CD4-positive, alpha-beta T cell treated with Interleukin-4 for 1 hour (primary cell): ENCODE measurements at regions not wholly inside any gene's neighbourhood (a gene's known extent, or its start where the extent isn't known, plus 50 kb on each side); places are given as distances from the start of the nearest gene placed in this dataset.
"Not testable (repeated sequence)": the region's sequence is repeated elsewhere in the genome, so short reads cannot be mapped to it uniquely, and the experiment has no call there.

Experiments used
- DNase-seq, 2 donors: peaks; one replicate each; pipeline ENCODE4 v3.0.0-alpha.2; 2020 to 2022

- DNase-seq: not testable (repeated sequence)
These were observed 84.4 kb upstream of the ANKRD1 start for GRCh38 chr10:91005276-91005675.

GRCh38 chr10:91006001-91006751 lies 85.3 kb upstream of the ANKRD1 start:
- peak; percentile 61 to 73 for DNase-seq

GRCh38 chr10:91006752-91007346 lies 86.0 kb upstream of the ANKRD1 start:
- peak in 1 of 2 donors; percentile 23 for DNase-seq

GRCh38 chr10:91007655-91008054 lies 86.8 kb upstream of the ANKRD1 start:
- no peak for DNase-seq

- DNase-seq: no peak
These were observed 88.2 kb upstream of the ANKRD1 start for GRCh38 chr10:91009121-91009520.

- DNase-seq: no peak
These were observed 90.1 kb upstream of the ANKRD1 start for GRCh38 chr10:91010952-91011351.

- no peak for DNase-seq
These were observed 91.6 kb upstream of the ANKRD1 start for GRCh38 chr10:91012502-91012901.

GRCh38 chr10:91013985-91014384 lies 93.1 kb upstream of the ANKRD1 start:
- no peak for DNase-seq

- DNase-seq: no peak
These were observed 96.3 kb upstream of the ANKRD1 start for GRCh38 chr10:91017198-91017597.

GRCh38 chr10:91021901-91022300 lies 101.0 kb upstream of the ANKRD1 start:
- DNase-seq: no peak

- no peak for DNase-seq
These were observed 101.5 kb upstream of the ANKRD1 start for GRCh38 chr10:91022390-91022789.

GRCh38 chr10:91022924-91023699 lies 102.2 kb upstream of the ANKRD1 start:
- DNase-seq: no peak

- DNase-seq: no peak
These were observed 103.0 kb upstream of the ANKRD1 start for GRCh38 chr10:91023700-91024398.

GRCh38 chr10:91024541-91024940 lies 103.7 kb upstream of the ANKRD1 start:
- DNase-seq: no peak

GRCh38 chr10:91032611-91033206 lies 111.8 kb upstream of the ANKRD1 start:
- no peak for DNase-seq

- DNase-seq: no peak
These were observed 112.5 kb upstream of the ANKRD1 start for GRCh38 chr10:91033324-91033950.

GRCh38 chr10:91034042-91034441 lies 113.2 kb upstream of the ANKRD1 start:
- DNase-seq: peak; percentile 11 to 57

- no peak for DNase-seq
These were observed 113.7 kb upstream of the ANKRD1 start for GRCh38 chr10:91034494-91035159.

- no peak for DNase-seq
These were observed 114.9 kb upstream of the ANKRD1 start for GRCh38 chr10:91035650-91036292.

- no peak for DNase-seq
These were observed 116.0 kb upstream of the ANKRD1 start for GRCh38 chr10:91036807-91037411.

GRCh38 chr10:91038971-91039370 lies 118.1 kb upstream of the ANKRD1 start:
- DNase-seq: no peak
